DOHH2 (cell line): ENCODE measurements at regions not wholly inside any gene's neighbourhood (a gene's known extent, or its start where the extent isn't known, plus 50 kb on each side); places are given as distances from the start of the nearest gene placed in this dataset.
"Not testable (repeated sequence)": the region's sequence is repeated elsewhere in the genome, so short reads cannot be mapped to it uniquely, and the experiment has no call there.

ENCODE experiments used
- H3F3A ChIP-seq: fragments of 200-600 bp; sonication (generic), shearing (Covaris generic); 2 replicates; pipeline ENCODE4 v1.6.0; 2016; ENCODE audit warnings: antibody characterized with exemption, mild to moderate bottlenecking; ENCODE audit not compliant: control insufficient read depth, insufficient read depth
- H3K27ac ChIP-seq: fragments of 200-600 bp; sonication (generic); 2 replicates; pipeline ENCODE4 v1.5.1; 2014; ENCODE audit warnings: low read depth, mild to moderate bottlenecking, low read length, moderate library complexity
- H3K27me3 ChIP-seq: fragments of 200-600 bp; sonication (generic); 2 replicates; pipeline ENCODE4 v1.6.1; 2014; ENCODE audit warnings: mild to moderate bottlenecking, low read length, mixed read lengths; ENCODE audit not compliant: control insufficient read depth
- H3K36me3 ChIP-seq: fragments of 200-600 bp; sonication (generic); 2 replicates; pipeline ENCODE4 v1.6.1; 2014; ENCODE audit warnings: mild to moderate bottlenecking, low read length, moderate library complexity, mixed read lengths; ENCODE audit not compliant: control insufficient read depth
- H3K4me1 ChIP-seq: fragments of 200-600 bp; sonication (generic); 2 replicates; pipeline ENCODE4 v1.6.1; 2014; ENCODE audit warnings: mild to moderate bottlenecking, low read length, mixed read lengths; ENCODE audit not compliant: control insufficient read depth
- H3K4me2 ChIP-seq: fragments of 200-600 bp; sonication (generic); 2 replicates; pipeline ENCODE4 v1.6.0; 2014; ENCODE audit warnings: mild to moderate bottlenecking, low read length, moderate library complexity
- H3K4me3 ChIP-seq: fragments of 200-600 bp; sonication (generic); 2 replicates; pipeline ENCODE4 v1.5.1; 2014; ENCODE audit warnings: mild to moderate bottlenecking, low read length, mixed read lengths
- H3K79me2 ChIP-seq: fragments of 200-600 bp; sonication (generic); 2 replicates; pipeline ENCODE4 v1.6.1; 2014; ENCODE audit warnings: mild to moderate bottlenecking, low read length, mixed read lengths; ENCODE audit not compliant: control insufficient read depth
- H3K9me2 ChIP-seq: fragments of 200-600 bp; sonication (generic); replicated peaks from 2 replicates; pipeline ENCODE4 v1.6.1; 2014; ENCODE audit warnings: mild to moderate bottlenecking, low read length, mixed read lengths; ENCODE audit not compliant: control insufficient read depth
- H3K9me3 ChIP-seq: fragments of 200-600 bp; sonication (generic); 2 replicates; pipeline ENCODE4 v1.6.1; 2014; ENCODE audit warnings: antibody characterized with exemption, low read length, mixed read lengths; ENCODE audit not compliant: control insufficient read depth, insufficient read depth
- H4K20me1 ChIP-seq: fragments of 200-600 bp; sonication (generic); 2 replicates; pipeline ENCODE4 v1.6.0; 2014; ENCODE audit warnings: low read depth, mild to moderate bottlenecking, antibody characterized with exemption, low read length, moderate library complexity; ENCODE audit not compliant: control insufficient read depth, insufficient read depth
- CTCF ChIP-seq: fragments of 200-600 bp; sonication (generic); IDR thresholded peaks from one replicate; pipeline ENCODE4 v1.5.1; 2014; ENCODE audit warnings: antibody characterized with exemption, mild to moderate bottlenecking, low read depth, low read length; ENCODE audit not compliant: poor library complexity, severe bottlenecking
- EZH2phosphoT487 ChIP-seq: fragments of 200-600 bp; sonication (generic); IDR thresholded peaks from 2 replicates; pipeline ENCODE4 v1.6.1; 2017; ENCODE audit warnings: borderline replicate concordance, mild to moderate bottlenecking, antibody characterized with exemption, low read length, moderate library complexity, mixed read lengths

GRCh38 chr2:89763254-89763580, 1071.7 kb downstream of the RPIA start:
- no peak overlapping the region for H3K27ac ChIP-seq
- H4K20me1 ChIP-seq: no peaks in the 10 kb centered on the region
- no peaks in the 10 kb centered on the region for H3F3A ChIP-seq
- TF ChIP-seq EZH2phosphoT487 (no peak), CTCF (peak; percentile 22)
- peaks cover 19% of the 10 kb centered on the region; the same call in 1 of the 2 replicates for H3K9me3 ChIP-seq
- H3K27me3 ChIP-seq: no peaks in the 10 kb centered on the region
- no peak overlapping the region for H3K4me3 ChIP-seq
- H3K4me1 ChIP-seq: no peaks in the 10 kb centered on the region
- H3K79me2 ChIP-seq: no peaks in the 10 kb centered on the region
- H3K4me2 ChIP-seq: no peak overlapping the region
- no peaks in the 10 kb centered on the region for H3K9me2 ChIP-seq
- no peaks in the 10 kb centered on the region for H3K36me3 ChIP-seq

GRCh38 chr2:89763581-89764485, 1072.4 kb downstream of the RPIA start:
- TF ChIP-seq CTCF (no peak), EZH2phosphoT487 (no peak)
- H3F3A ChIP-seq: no peaks in the 10 kb centered on the region
- no peak overlapping the region for H3K27ac ChIP-seq
- H4K20me1 ChIP-seq: no peaks in the 10 kb centered on the region
- no peaks in the 10 kb centered on the region for H3K27me3 ChIP-seq
- peaks cover 19% of the 10 kb centered on the region; the same call in 1 of the 2 replicates for H3K9me3 ChIP-seq
- H3K4me1 ChIP-seq: no peaks in the 10 kb centered on the region
- H3K4me2 ChIP-seq: no peak overlapping the region
- no peaks in the 10 kb centered on the region for H3K9me2 ChIP-seq
- no peaks in the 10 kb centered on the region for H3K36me3 ChIP-seq
- H3K79me2 ChIP-seq: no peaks in the 10 kb centered on the region
- no peak overlapping the region for H3K4me3 ChIP-seq

GRCh38 chr2:89764571-89765360, 1073.3 kb downstream of the RPIA start:
- peaks cover 19% of the 10 kb centered on the region; the same call in 1 of the 2 replicates for H3K9me3 ChIP-seq
- not testable (repeated sequence) for H3K27me3 ChIP-seq, H3F3A ChIP-seq, H3K4me2 ChIP-seq, H3K36me3 ChIP-seq, H3K9me2 ChIP-seq, H3K4me1 ChIP-seq, H3K4me3 ChIP-seq, H3K79me2 ChIP-seq, H3K27ac ChIP-seq, H4K20me1 ChIP-seq

GRCh38 chr2:89765361-89765718, 1073.9 kb downstream of the RPIA start:
- peaks cover 19% of the 10 kb centered on the region; the same call in 1 of the 2 replicates for H3K9me3 ChIP-seq
- H3K79me2 ChIP-seq, H3K9me2 ChIP-seq, H3K4me1 ChIP-seq, H3K27ac ChIP-seq, H3K4me3 ChIP-seq, H3K36me3 ChIP-seq, H3K27me3 ChIP-seq, H4K20me1 ChIP-seq, H3F3A ChIP-seq, H3K4me2 ChIP-seq: not testable (repeated sequence)

- H3K4me2 ChIP-seq, H3K79me2 ChIP-seq, H3K27ac ChIP-seq, H3K36me3 ChIP-seq, H4K20me1 ChIP-seq, H3K9me2 ChIP-seq, H3K27me3 ChIP-seq, H3K4me3 ChIP-seq, H3K4me1 ChIP-seq, H3F3A ChIP-seq: not testable (repeated sequence)
- H3K9me3 ChIP-seq: peaks cover 19% of the 10 kb centered on the region; the same call in 1 of the 2 replicates
Observed at GRCh38 chr2:89766141-89766990, 1074.9 kb downstream of the RPIA start.

- not testable (repeated sequence) for H3K4me2 ChIP-seq, H3F3A ChIP-seq, H3K79me2 ChIP-seq, H4K20me1 ChIP-seq, H3K4me3 ChIP-seq, H3K36me3 ChIP-seq, H3K4me1 ChIP-seq, H3K27ac ChIP-seq, H3K9me2 ChIP-seq, H3K27me3 ChIP-seq
- H3K9me3 ChIP-seq: peaks cover 19% of the 10 kb centered on the region; the same call in 1 of the 2 replicates
Observed at GRCh38 chr2:89767058-89767457, 1075.6 kb downstream of the RPIA start.
